ENCODE measurements at regions not wholly inside any gene's neighbourhood (a gene's known extent, or its start where the extent isn't known, plus 50 kb on each side); places are given as distances from the start of the nearest gene placed in this dataset.

DNA sequence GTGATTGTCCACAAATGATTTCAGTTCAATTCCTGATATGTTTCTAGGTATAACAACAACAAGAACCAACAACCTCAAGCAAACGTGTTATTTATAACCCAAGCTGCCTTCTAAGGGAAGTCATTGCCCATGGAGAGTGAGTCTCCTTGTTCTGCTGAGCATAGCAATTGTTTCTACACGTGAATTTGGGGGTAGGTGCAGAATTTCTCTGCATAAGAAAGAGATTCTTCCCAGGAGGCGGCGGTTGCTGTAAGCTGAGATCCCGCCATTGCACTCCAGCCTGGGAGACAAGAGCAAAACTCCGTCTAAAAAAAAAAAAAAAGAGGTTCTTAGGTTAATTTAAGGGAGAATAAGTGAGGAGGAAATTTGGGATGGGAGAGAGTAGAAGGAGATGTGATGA lies 226.5 kb upstream of the PELI2 start:
- peaks cover 8% of the 10 kb centered on the region for H3K27me3 Mint-ChIP-seq
- no peaks in the 10 kb centered on the region for H3K9me3 Mint-ChIP-seq (ENCODE audit: insufficient read depth)
- intact Hi-C loops (cut with micrococcal nuclease) = no loop called here
- H4K20me1 ChIP-seq (ENCODE audit: control insufficient read depth, insufficient read depth, low read length, poor library complexity, severe bottlenecking) = no peaks in the 10 kb centered on the region
- H3K27me3 ChIP-seq (replicated peaks in 1 of 4; ENCODE audit: control extremely low read depth in 1 of 4, control insufficient read depth in 3 of 4, insufficient read depth in 4 of 4, low read length in 3 of 4) = peaks cover 0 to 3% (median 1%) of the 10 kb centered on the region in 4 experiments
- no peaks in the 10 kb centered on the region for H3K4me1 ChIP-seq (ENCODE audit: control insufficient read depth in 2 of 2, insufficient read depth in 2 of 2, low read length in 2 of 2)
- H3K4me3 Mint-ChIP-seq = no peak overlapping the region
- H2AFZ ChIP-seq (ENCODE audit: insufficient read depth, low read depth, low read length, poor library complexity, severe bottlenecking) = no peak overlapping the region
- no peak overlapping the region for H3K4me2 ChIP-seq (replicated peaks; ENCODE audit: low read depth, low read length, poor library complexity, severe bottlenecking)
- DNase-seq = no peak
- no peak overlapping the region for H3K4me3 ChIP-seq (ENCODE audit: control extremely low read depth in 1 of 5, extremely low read depth in 1 of 5, insufficient read depth in 1 of 5, low read depth in 2 of 5, low read length in 4 of 5)
- no peak for ATAC-seq (ENCODE audit: low read depth)
- TF ChIP-seq, protein P1, sequence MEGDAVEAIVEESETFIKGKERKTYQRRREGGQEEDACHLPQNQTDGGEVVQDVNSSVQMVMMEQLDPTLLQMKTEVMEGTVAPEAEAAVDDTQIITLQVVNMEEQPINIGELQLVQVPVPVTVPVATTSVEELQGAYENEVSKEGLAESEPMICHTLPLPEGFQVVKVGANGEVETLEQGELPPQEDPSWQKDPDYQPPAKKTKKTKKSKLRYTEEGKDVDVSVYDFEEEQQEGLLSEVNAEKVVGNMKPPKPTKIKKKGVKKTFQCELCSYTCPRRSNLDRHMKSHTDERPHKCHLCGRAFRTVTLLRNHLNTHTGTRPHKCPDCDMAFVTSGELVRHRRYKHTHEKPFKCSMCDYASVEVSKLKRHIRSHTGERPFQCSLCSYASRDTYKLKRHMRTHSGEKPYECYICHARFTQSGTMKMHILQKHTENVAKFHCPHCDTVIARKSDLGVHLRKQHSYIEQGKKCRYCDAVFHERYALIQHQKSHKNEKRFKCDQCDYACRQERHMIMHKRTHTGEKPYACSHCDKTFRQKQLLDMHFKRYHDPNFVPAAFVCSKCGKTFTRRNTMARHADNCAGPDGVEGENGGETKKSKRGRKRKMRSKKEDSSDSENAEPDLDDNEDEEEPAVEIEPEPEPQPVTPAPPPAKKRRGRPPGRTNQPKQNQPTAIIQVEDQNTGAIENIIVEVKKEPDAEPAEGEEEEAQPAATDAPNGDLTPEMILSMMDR (IDR thresholded peaks at IDR 0.05) = no peak
- TF ChIP-seq EZH2 (IDR thresholded peaks at IDR 0.05; ENCODE audit: borderline replicate concordance, insufficient read depth, low read depth, low read length, poor library complexity, severe bottlenecking) = no peak
- WGBS (ENCODE audit: insufficient coverage) = 66% methylated on average over 5 of the region's 6 CpGs
- POLR2A ChIA-PET = no interaction called here
- H3K9ac ChIP-seq (ENCODE audit: low read length) = no peak overlapping the region
- H3K9me3 ChIP-seq (ENCODE audit: control extremely low read depth in 1 of 3, control insufficient read depth in 2 of 3, insufficient read depth in 1 of 3, low read length in 2 of 3) = no peaks in the 10 kb centered on the region
- no peak overlapping the region for H3K27ac ChIP-seq (ENCODE audit: low read length in 2 of 2)
- H3K4me1 Mint-ChIP-seq = no peaks in the 10 kb centered on the region
- H3K79me2 ChIP-seq (ENCODE audit: control insufficient read depth, insufficient read depth, low read length) = no peaks in the 10 kb centered on the region
- CTCF ChIA-PET = no interaction called here
- no peaks in the 10 kb centered on the region for H3K36me3 ChIP-seq (replicated peaks in 1 of 2; ENCODE audit: control extremely low read depth in 1 of 2, control insufficient read depth in 1 of 2, extremely low read depth in 1 of 2, insufficient read depth in 2 of 2, low read length in 1 of 2)
- H3K27ac Mint-ChIP-seq = no peak overlapping the region

DNA sequence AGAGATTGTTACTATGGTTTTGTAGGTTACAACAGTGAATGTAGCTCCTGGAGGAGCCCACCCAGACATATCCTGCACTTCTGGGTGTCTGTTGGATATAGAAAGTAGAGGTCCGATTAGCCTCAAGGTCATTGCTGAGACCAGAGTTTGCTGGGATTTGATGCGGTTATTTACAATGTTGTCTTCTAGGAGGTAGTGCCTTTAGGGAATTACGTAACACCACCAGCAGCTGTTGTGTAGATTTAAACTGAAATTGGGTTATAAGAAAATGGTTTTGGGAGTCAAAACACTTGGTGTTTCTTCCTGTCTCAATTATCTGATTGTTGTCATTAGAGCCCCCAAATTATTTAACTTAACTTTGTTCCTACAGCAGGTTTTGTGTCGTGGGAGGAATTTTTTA lies 225.3 kb upstream of the PELI2 start:
- Mint-ChIP-seq H3K27me3 (peaks cover 8% of the 10 kb centered on the region), H3K4me1 (no peaks in the 10 kb centered on the region), H3K27ac (no peak overlapping the region), H3K9me3 (ENCODE audit: insufficient read depth) (no peaks in the 10 kb centered on the region), H3K4me3 (no peak overlapping the region)
- no CpG with 5 or more reads among the region's 4 CpGs for WGBS (ENCODE audit: insufficient coverage)
- Histone ChIP-seq H3K9ac (ENCODE audit: low read length) (no peak overlapping the region), H3K4me3 (ENCODE audit: control extremely low read depth in 1 of 5, extremely low read depth in 1 of 5, insufficient read depth in 1 of 5, low read depth in 2 of 5, low read length in 4 of 5) (no peak overlapping the region), H3K9me3 (ENCODE audit: control extremely low read depth in 1 of 3, control insufficient read depth in 2 of 3, insufficient read depth in 1 of 3, low read length in 2 of 3) (no peaks in the 10 kb centered on the region), H3K27ac (ENCODE audit: low read length in 2 of 2) (no peak overlapping the region), H2AFZ (ENCODE audit: insufficient read depth, low read depth, low read length, poor library complexity, severe bottlenecking) (no peak overlapping the region), H4K20me1 (ENCODE audit: control insufficient read depth, insufficient read depth, low read length, poor library complexity, severe bottlenecking) (no peaks in the 10 kb centered on the region), H3K4me2 (replicated peaks; ENCODE audit: low read depth, low read length, poor library complexity, severe bottlenecking) (no peak overlapping the region), H3K79me2 (ENCODE audit: control insufficient read depth, insufficient read depth, low read length) (no peaks in the 10 kb centered on the region), H3K4me1 (ENCODE audit: control insufficient read depth in 2 of 2, insufficient read depth in 2 of 2, low read length in 2 of 2) (no peaks in the 10 kb centered on the region), H3K27me3 (replicated peaks in 1 of 4; ENCODE audit: control extremely low read depth in 1 of 4, control insufficient read depth in 3 of 4, insufficient read depth in 4 of 4, low read length in 3 of 4) (peaks cover 0 to 3% (median under 1%) of the 10 kb centered on the region in 4 experiments), H3K36me3 (replicated peaks in 1 of 2; ENCODE audit: control extremely low read depth in 1 of 2, control insufficient read depth in 1 of 2, extremely low read depth in 1 of 2, insufficient read depth in 2 of 2, low read length in 1 of 2) (no peaks in the 10 kb centered on the region)
- ChIA-PET POLR2A (no interaction called here), CTCF (no interaction called here)
- DNase-seq (no peak), ATAC-seq (ENCODE audit: low read depth) (no peak)
- no peak for TF ChIP-seq EZH2 (IDR thresholded peaks at IDR 0.05; ENCODE audit: borderline replicate concordance, insufficient read depth, low read depth, low read length, poor library complexity, severe bottlenecking)
- TF ChIP-seq, protein P1 (IDR thresholded peaks at IDR 0.05) = no peak
- intact Hi-C loops (cut with micrococcal nuclease) = no loop called here

Data from B cell (primary cell).